ENCODE measurements at regions not wholly inside any gene's neighbourhood (a gene's known extent, or its start where the extent isn't known, plus 50 kb on each side); places are given as distances from the start of the nearest gene placed in this dataset.

DNA sequence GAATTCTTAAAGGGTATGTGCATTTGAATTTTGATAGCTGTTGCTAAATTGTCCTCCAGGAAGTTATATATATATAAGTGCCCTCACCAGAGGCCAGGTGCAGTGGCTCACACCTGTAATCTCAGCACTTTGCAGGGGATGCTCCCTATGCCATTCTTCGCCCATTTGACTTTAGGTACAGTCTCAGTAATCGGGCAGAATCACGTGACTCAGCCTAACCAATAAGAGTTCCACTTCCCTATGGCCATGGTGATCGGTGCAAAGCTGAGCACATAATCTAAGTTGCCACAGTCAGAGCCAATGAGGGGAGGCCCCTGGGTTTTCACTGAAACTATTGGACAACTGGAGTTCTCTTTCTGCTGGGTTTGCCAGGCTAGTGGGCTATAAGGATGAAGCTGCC lies 274.6 kb upstream of the TBX3 start:
- POLR2A ChIA-PET (ENCODE audit: partially characterized antibody), result no interaction called here
- Histone ChIP-seq H2AFZ (ENCODE audit: low read length) (no peak overlapping the region), H4K91ac (replicated peaks; ENCODE audit: insufficient read length, low read length) (no peak overlapping the region), H3K18ac (ENCODE audit: extremely low read depth, low read length) (no peak overlapping the region), H3K4me3 (ENCODE audit: extremely low read depth in 1 of 4, insufficient read depth in 2 of 4, low read depth in 3 of 4, low read length in 4 of 4) (no peak overlapping the region), H2AK5ac (ENCODE audit: low read depth, low read length) (no peak overlapping the region), H3K79me2 (ENCODE audit: control insufficient read depth in 1 of 2, insufficient read depth in 2 of 2, low read length in 2 of 2) (no peaks in the 10 kb centered on the region), H3K27ac (ENCODE audit: low read depth, low read length) (no peak overlapping the region), H2BK120ac (replicated peaks; ENCODE audit: low read depth, low read length) (no peak overlapping the region), H3K27me3 (replicated peaks in 1 of 4; ENCODE audit: control insufficient read depth in 3 of 4, extremely low read depth in 1 of 4, insufficient read depth in 3 of 4, low read length in 3 of 4) (no peaks in the 10 kb centered on the region), H2BK12ac (ENCODE audit: low read depth, low read length) (no peak overlapping the region), H3K4me2 (ENCODE audit: insufficient read depth in 1 of 2, low read depth in 2 of 2, low read length in 2 of 2) (no peak overlapping the region), H3K79me1 (ENCODE audit: low read depth, low read length) (no peaks in the 10 kb centered on the region), H3K14ac (ENCODE audit: insufficient read length) (no peak overlapping the region), H4K5ac (ENCODE audit: insufficient read length, low read depth, low read length) (no peak overlapping the region), H3K23ac (ENCODE audit: insufficient read length) (no peak overlapping the region), H3K9ac (replicated peaks in 1 of 4; ENCODE audit: extremely low read depth in 1 of 4, low read depth in 3 of 4, low read length in 3 of 4) (no peak overlapping the region), H3K36me3 (ENCODE audit: control insufficient read depth in 2 of 4, insufficient read depth in 4 of 4, low read length in 3 of 4) (no peaks in the 10 kb centered on the region), H3K56ac (replicated peaks; ENCODE audit: insufficient read length, low read depth, low read length) (no peak overlapping the region), H2BK15ac (ENCODE audit: low read length) (no peak overlapping the region), H3K23me2 (ENCODE audit: low read depth, low read length) (no peaks in the 10 kb centered on the region), H2BK20ac (ENCODE audit: low read length) (no peak overlapping the region), H3K4me1 (replicated peaks in 1 of 4; ENCODE audit: control insufficient read depth in 3 of 4, insufficient read depth in 4 of 4, low read length in 3 of 4) (no peaks in the 10 kb centered on the region), H4K20me1 (replicated peaks in 1 of 2; ENCODE audit: control insufficient read depth in 1 of 2, insufficient read depth in 2 of 2, low read length in 2 of 2) (no peaks in the 10 kb centered on the region), H3K9me3 (ENCODE audit: insufficient read depth in 2 of 2, low read depth in 1 of 2, low read length in 1 of 2) (no peaks in the 10 kb centered on the region), H2BK5ac (ENCODE audit: low read depth, low read length) (no peak overlapping the region), H4K8ac (ENCODE audit: extremely low read depth, insufficient read depth, low read length) (no peak overlapping the region), H3K4ac (replicated peaks; ENCODE audit: insufficient read length, low read depth, low read length) (no peak overlapping the region)
- FAIRE-seq (no peak), DNase-seq (ENCODE audit: low read depth in 1 of 2, low spot score in 2 of 2) (no peak)
- 88% methylated on average over 4 of the region's 4 CpGs; no CpG with 5 or more reads in 1 of the 2 experiments for WGBS, 2 experiments (ENCODE audit: extremely low coverage in 1 of 2, insufficient coverage in 1 of 2, insufficient read length in 1 of 2, insufficient replicate concordance in 2 of 2, low coverage in 1 of 2, low lambda C conversion rate in 2 of 2, missing lambda C conversion rate in 1 of 2)
- CTCF ChIA-PET (ENCODE audit: partially characterized antibody), result no interaction called here
- no peak for TF ChIP-seq HDAC2 (IDR thresholded peaks at IDR 0.05; ENCODE audit: borderline replicate concordance in 1 of 2, low read depth in 2 of 2, low read length in 2 of 2)
- no peak for TF ChIP-seq FOSL1 (IDR thresholded peaks at IDR 0.05; ENCODE audit: insufficient read depth, low read depth, low read length)
- no peak for TF ChIP-seq HDAC6 (IDR thresholded peaks at IDR 0.05; ENCODE audit: low read depth, low read length)
- TF ChIP-seq SP2 (IDR thresholded peaks at IDR 0.05; ENCODE audit: low read length), result no peak
- TF ChIP-seq ASH2L (IDR thresholded peaks at IDR 0.05; ENCODE audit: low read length), result no peak
- TF ChIP-seq, protein P1, sequence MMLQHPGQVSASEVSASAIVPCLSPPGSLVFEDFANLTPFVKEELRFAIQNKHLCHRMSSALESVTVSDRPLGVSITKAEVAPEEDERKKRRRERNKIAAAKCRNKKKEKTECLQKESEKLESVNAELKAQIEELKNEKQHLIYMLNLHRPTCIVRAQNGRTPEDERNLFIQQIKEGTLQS (IDR thresholded peaks at IDR 0.05; ENCODE audit: insufficient read depth, low read depth, low read length), result no peak
- TF ChIP-seq, protein P2, sequence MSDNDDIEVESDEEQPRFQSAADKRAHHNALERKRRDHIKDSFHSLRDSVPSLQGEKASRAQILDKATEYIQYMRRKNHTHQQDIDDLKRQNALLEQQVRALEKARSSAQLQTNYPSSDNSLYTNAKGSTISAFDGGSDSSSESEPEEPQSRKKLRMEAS (IDR thresholded peaks at IDR 0.05), result no peak
- no peak for TF ChIP-seq EP300 (IDR thresholded peaks at IDR 0.05; ENCODE audit: borderline replicate concordance in 1 of 2, low read depth in 2 of 2, low read length in 2 of 2)
- TF ChIP-seq TCF12 (IDR thresholded peaks at IDR 0.05; ENCODE audit: low read depth, low read length), result no peak
- TF ChIP-seq SUZ12 (IDR thresholded peaks at IDR 0.05; ENCODE audit: low read length), result no peak
- TF ChIP-seq KDM5A (IDR thresholded peaks at IDR 0.05; ENCODE audit: low read length), result no peak
- TF ChIP-seq CBX8 (IDR thresholded peaks at IDR 0.05; ENCODE audit: borderline replicate concordance, low read depth, low read length), result no peak
- TF ChIP-seq POLR2AphosphoS5 (IDR thresholded peaks at IDR 0.05; ENCODE audit: low read depth, low read length), result no peak
- TF ChIP-seq, protein P3, sequence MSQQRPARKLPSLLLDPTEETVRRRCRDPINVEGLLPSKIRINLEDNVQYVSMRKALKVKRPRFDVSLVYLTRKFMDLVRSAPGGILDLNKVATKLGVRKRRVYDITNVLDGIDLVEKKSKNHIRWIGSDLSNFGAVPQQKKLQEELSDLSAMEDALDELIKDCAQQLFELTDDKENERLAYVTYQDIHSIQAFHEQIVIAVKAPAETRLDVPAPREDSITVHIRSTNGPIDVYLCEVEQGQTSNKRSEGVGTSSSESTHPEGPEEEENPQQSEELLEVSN (IDR thresholded peaks at IDR 0.05), result no peak

All from H1 (cell line).